ENCODE measurements at regions not wholly inside any gene's neighbourhood (a gene's known extent, or its start where the extent isn't known, plus 50 kb on each side); places are given as distances from the start of the nearest gene placed in this dataset.

DNA sequence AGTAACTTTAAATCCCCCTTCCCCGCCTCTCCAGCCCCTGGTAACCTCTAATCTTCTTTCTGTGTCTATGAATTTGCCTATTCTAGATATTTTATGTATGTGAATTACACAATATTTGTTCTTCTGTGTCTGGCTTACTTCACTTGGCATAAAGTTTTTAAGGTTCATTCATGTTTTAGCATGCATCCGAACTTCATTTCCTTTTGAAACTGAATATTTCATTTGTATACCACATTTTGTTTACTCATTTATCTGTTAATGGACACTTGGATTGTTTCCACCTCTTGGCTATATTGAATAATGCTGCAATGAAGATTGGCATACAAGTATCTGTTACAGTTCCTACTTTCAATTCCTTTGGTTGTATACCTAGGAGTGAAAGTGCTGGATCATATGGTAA is 205.3 kb downstream of the TM2D1 start:
- TF ChIP-seq, protein P1, sequence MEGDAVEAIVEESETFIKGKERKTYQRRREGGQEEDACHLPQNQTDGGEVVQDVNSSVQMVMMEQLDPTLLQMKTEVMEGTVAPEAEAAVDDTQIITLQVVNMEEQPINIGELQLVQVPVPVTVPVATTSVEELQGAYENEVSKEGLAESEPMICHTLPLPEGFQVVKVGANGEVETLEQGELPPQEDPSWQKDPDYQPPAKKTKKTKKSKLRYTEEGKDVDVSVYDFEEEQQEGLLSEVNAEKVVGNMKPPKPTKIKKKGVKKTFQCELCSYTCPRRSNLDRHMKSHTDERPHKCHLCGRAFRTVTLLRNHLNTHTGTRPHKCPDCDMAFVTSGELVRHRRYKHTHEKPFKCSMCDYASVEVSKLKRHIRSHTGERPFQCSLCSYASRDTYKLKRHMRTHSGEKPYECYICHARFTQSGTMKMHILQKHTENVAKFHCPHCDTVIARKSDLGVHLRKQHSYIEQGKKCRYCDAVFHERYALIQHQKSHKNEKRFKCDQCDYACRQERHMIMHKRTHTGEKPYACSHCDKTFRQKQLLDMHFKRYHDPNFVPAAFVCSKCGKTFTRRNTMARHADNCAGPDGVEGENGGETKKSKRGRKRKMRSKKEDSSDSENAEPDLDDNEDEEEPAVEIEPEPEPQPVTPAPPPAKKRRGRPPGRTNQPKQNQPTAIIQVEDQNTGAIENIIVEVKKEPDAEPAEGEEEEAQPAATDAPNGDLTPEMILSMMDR (IDR thresholded peaks at IDR 0.05; ENCODE audit: control insufficient read depth, insufficient read depth, low read depth, low read length, missing control alignments) = no peak
- DNase-seq (ENCODE audit: low read depth) = no peak

DNA sequence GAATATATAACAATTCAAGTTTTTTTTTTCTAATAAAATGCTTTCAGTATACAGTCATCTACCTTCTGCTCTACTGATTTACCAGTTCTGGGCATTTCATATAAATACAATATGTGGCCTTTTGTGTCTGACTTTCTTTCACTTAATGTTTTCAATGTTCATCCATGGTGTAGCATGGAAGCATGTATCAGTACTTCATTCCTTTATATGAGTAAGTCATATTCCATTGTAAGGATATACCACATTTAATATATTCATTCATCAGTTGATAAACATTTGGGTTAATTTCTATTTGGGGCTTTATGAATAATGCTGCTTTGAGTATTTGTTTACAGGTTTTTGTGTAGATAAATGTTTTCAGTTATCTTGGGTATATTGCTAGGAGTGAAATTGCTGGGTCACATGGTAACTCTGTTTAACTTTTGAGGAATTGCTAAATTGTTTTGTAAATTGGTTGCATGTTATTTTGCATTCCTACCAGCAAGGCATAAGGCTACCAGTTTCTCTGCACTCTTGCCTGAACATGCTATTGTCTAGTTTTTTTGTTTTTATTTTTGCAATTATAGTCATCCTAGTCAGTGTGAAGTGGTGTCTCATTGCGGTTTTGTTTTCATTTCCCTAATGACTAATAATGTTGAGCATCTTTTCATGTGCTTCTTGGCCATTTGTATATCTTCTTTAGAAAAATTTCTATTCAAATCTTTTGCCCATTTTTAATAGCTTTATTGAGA is 206.1 kb downstream of the TM2D1 start:
- no peak for DNase-seq (ENCODE audit: low read depth)
- TF ChIP-seq, protein P1 (IDR thresholded peaks at IDR 0.05; ENCODE audit: control insufficient read depth, insufficient read depth, low read depth, low read length, missing control alignments) = no peak

More for the DNA sequence above, 205.3 kb downstream of the TM2D1 start:
- no peak overlapping the region for H3K4me3 ChIP-seq (ENCODE audit: control insufficient read depth, low read depth, low read length)

DNA sequence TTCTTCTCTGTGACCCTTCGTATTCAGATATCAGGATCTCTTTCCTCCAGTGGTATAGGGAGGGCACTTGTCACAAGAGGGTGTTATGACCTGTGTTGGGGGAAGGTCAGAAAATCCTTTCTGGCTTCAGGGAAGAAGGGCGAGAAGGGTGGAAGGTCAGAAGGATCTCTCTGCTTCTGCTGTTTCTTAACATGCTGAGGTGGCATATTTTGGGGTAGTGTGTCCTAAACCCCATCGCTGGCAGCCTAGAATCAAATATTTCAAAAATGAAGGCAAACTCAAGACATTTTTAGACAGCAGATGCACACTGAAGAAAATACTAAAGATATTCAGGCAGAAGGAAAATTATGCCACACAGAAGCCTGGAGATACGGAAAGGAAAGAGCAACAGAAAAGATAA is 207.6 kb downstream of the TM2D1 start:
- no peak overlapping the region for H3K4me3 ChIP-seq (ENCODE audit: control insufficient read depth, low read depth, low read length)
- DNase-seq (ENCODE audit: low read depth) = no peak
- TF ChIP-seq, protein P1 (IDR thresholded peaks at IDR 0.05; ENCODE audit: control insufficient read depth, insufficient read depth, low read depth, low read length, missing control alignments) = no peak

More for the DNA sequence above, 206.1 kb downstream of the TM2D1 start:
- no peak overlapping the region for H3K4me3 ChIP-seq (ENCODE audit: control insufficient read depth, low read depth, low read length)

DNA sequence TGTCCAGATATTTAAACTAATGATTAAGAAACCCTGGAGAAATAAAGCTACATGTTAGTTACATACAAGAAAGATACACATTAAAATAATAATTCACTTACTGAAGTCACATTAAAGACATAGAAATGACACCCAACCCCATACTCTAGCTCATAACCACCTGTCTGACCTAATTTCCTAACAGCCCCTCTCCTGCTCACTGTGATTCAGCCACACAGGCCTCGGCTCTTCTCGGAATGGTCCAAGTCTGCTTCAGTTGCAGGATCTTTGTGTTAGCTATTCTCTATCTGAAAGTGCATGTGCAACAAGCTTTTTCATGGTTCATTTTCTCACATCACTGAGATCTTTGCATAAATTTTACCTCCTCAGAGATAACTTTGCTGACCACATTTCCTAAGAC is 209.8 kb downstream of the TM2D1 start:
- TF ChIP-seq, protein P1 (IDR thresholded peaks at IDR 0.05; ENCODE audit: control insufficient read depth, insufficient read depth, low read depth, low read length, missing control alignments) = no peak
- no peak for DNase-seq (ENCODE audit: low read depth)
- no peak overlapping the region for H3K4me3 ChIP-seq (ENCODE audit: control insufficient read depth, low read depth, low read length)

All from AG09309 (cell line).